HL-60 (cell line): ENCODE measurements at regions not wholly inside any gene's neighbourhood (a gene's known extent, or its start where the extent isn't known, plus 50 kb on each side); places are given as distances from the start of the nearest gene placed in this dataset.

Source experiments
- DNase-seq, 2 experiments: peaks; one replicate each; pipeline ENCODE4 v3.0.0-alpha.2; 2010 to 2020; ENCODE audit warnings: low read depth in 1 of 2, low spot score in 1 of 2
- H3K27ac ChIP-seq: fragments of 250-450 bp; sonication (Bioruptor Pico); replicated peaks from 2 replicates; pipeline ENCODE4 v1.5.1; 2020; ENCODE audit warnings: mild to moderate bottlenecking, moderate library complexity
- H3K27me3 ChIP-seq: fragments of 250-450 bp; sonication (Bioruptor Pico); 2 replicates; pipeline ENCODE4 v1.5.1; 2021; ENCODE audit warnings: mild to moderate bottlenecking, moderate library complexity; ENCODE audit not compliant: insufficient read depth, poor library complexity, severe bottlenecking
- H3K4me3 ChIP-seq: replicated peaks from 2 replicates; pipeline ENCODE4 v1.5.1; 2011; ENCODE audit warnings: mild to moderate bottlenecking, control low read depth, low read length; ENCODE audit not compliant: insufficient read depth
- GABPA ChIP-seq: IDR thresholded peaks from 2 replicates; pipeline ENCODE4 v1.6.1; 2012; ENCODE audit warnings: low read depth
- POLR2AphosphoS5 ChIP-seq: IDR thresholded peaks from 2 replicates; pipeline ENCODE4 v1.6.1; 2012; ENCODE audit warnings: low read depth
- REST ChIP-seq: IDR thresholded peaks from 2 replicates; pipeline ENCODE4 v1.6.1; 2012; ENCODE audit warnings: low read depth; ENCODE audit not compliant: insufficient replicate concordance
- SPI1 ChIP-seq: IDR thresholded peaks from 2 replicates; pipeline ENCODE4 v1.6.1; 2012; ENCODE audit warnings: low read depth, mild to moderate bottlenecking, borderline replicate concordance
- TF ChIP-seq, protein P1 (sequence below): IDR thresholded peaks from one replicate; pipeline ENCODE4 v1.5.1; 2011; ENCODE audit warnings: low read length, control low read depth, inconsistent platforms; ENCODE audit not compliant: insufficient read depth

- no peak for DNase-seq
Measured at GRCh38 chr9:80797101-80797829, 892.1 kb downstream of the TLE1 start.

DNA sequence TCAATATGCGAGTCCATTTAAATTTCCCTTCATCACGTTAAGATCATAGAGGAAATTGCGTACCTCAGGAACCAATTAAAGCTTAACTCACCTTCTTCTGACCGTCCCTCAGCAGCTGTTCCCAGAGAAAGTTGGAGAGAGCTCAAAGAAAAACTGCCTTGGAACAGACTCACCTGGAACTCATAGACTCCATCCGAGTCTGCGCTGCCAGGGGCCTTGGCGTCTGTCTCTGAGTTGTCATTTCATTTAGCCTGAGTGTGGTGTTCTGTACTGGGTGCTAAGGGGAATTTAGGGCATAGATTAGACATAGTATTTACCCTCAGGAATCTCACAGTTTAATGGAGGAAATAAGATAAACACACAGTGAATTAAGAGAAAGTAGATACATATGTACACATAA is 892.7 kb downstream of the TLE1 start:
- DNase-seq: no peak
- H3K4me3 ChIP-seq: no peak overlapping the region
- TF ChIP-seq, protein P1, sequence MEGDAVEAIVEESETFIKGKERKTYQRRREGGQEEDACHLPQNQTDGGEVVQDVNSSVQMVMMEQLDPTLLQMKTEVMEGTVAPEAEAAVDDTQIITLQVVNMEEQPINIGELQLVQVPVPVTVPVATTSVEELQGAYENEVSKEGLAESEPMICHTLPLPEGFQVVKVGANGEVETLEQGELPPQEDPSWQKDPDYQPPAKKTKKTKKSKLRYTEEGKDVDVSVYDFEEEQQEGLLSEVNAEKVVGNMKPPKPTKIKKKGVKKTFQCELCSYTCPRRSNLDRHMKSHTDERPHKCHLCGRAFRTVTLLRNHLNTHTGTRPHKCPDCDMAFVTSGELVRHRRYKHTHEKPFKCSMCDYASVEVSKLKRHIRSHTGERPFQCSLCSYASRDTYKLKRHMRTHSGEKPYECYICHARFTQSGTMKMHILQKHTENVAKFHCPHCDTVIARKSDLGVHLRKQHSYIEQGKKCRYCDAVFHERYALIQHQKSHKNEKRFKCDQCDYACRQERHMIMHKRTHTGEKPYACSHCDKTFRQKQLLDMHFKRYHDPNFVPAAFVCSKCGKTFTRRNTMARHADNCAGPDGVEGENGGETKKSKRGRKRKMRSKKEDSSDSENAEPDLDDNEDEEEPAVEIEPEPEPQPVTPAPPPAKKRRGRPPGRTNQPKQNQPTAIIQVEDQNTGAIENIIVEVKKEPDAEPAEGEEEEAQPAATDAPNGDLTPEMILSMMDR: no peak
- no peak for TF ChIP-seq POLR2AphosphoS5
- no peak for TF ChIP-seq REST
- no peak overlapping the region for H3K27ac ChIP-seq
- H3K27me3 ChIP-seq: no peaks in the 10 kb centered on the region

More at GRCh38 chr9:80797101-80797829, 892.1 kb downstream of the TLE1 start:
- H3K27ac ChIP-seq: no peak overlapping the region
- no peaks in the 10 kb centered on the region for H3K27me3 ChIP-seq
- TF ChIP-seq SPI1: no peak
- TF ChIP-seq GABPA: no peak
- TF ChIP-seq POLR2AphosphoS5: no peak
- TF ChIP-seq, protein P1: no peak
- TF ChIP-seq REST: no peak
- H3K4me3 ChIP-seq: no peak overlapping the region

DNA sequence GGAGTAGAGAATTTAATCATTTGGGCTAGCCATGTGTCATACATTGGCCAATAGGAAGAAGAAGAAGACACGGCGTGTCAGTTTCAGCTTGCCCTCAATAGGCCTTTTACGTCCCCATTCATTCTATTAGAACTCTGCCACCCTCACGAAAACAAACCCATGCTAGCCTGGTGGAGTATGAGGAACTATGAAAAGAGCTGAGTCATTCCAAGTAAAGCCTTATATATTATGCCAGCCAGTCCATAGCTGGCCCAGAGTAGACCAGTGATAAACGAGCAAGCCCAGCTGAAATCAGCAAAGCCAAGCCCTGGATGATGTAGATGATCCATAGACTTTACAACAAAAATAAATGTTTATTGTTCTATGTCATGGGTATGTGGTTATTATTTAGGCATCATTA is 895.1 kb downstream of the TLE1 start:
- Histone ChIP-seq H3K4me3 (no peak overlapping the region), H3K27ac (no peak overlapping the region), H3K27me3 (no peaks in the 10 kb centered on the region)
- TF ChIP-seq, protein P1: no peak
- no peak for TF ChIP-seq POLR2AphosphoS5
- TF ChIP-seq SPI1: no peak
- no peak for TF ChIP-seq REST
- TF ChIP-seq GABPA: no peak
- DNase-seq: peak in 1 of 2 experiments; percentile 12
